ENCODE measurements at regions not wholly inside any gene's neighbourhood (a gene's known extent, or its start where the extent isn't known, plus 50 kb on each side); places are given as distances from the start of the nearest gene placed in this dataset.

- FAIRE-seq (no peak), DNase-seq (ENCODE audit: low read depth, low spot score) (no peak)
- Histone ChIP-seq H3K27me3 (ENCODE audit: control insufficient read depth in 2 of 2, insufficient read depth in 2 of 2, low read length in 2 of 2) (no peaks in the 10 kb centered on the region), H4K20me1 (replicated peaks; ENCODE audit: control insufficient read depth, extremely low read depth, insufficient read depth, low read length) (no peaks in the 10 kb centered on the region), H3K9ac (replicated peaks; ENCODE audit: extremely low read depth, insufficient read depth, low read length) (no peak overlapping the region), H3K27ac (ENCODE audit: insufficient read depth, low read depth, low read length) (no peak overlapping the region), H3K9me3 (replicated peaks; ENCODE audit: control insufficient read depth, insufficient read depth, low read length) (no peaks in the 10 kb centered on the region), H3K79me2 (ENCODE audit: control insufficient read depth, insufficient read depth, low read length) (no peaks in the 10 kb centered on the region), H2AFZ (ENCODE audit: low read depth, low read length) (no peak overlapping the region), H3K9me1 (replicated peaks; ENCODE audit: control insufficient read depth, extremely low read depth, insufficient read depth, low read length) (no peaks in the 10 kb centered on the region), H3K4me1 (ENCODE audit: control insufficient read depth, extremely low read depth, insufficient read depth, low read length) (no peaks in the 10 kb centered on the region), H3K4me2 (ENCODE audit: insufficient read depth, low read length) (no peak overlapping the region), H3K4me3 (replicated peaks in 1 of 3; ENCODE audit: insufficient read depth in 1 of 3, low read depth in 1 of 3, low read length in 3 of 3) (no peak overlapping the region), H3K36me3 (ENCODE audit: control insufficient read depth in 2 of 2, extremely low read depth in 1 of 2, insufficient read depth in 2 of 2, low read length in 2 of 2) (no peaks in the 10 kb centered on the region)
- dilution Hi-C loops (cut with MboI; ENCODE audit: extremely low pct_ligation_motif_present, low sequenced_read_pairs) (no loop called here), intact Hi-C loops (cut with micrococcal nuclease) (no loop called here)
- ChIA-PET POLR2A (no interaction called here), CTCF (interaction anchor here (1.3 kb wide), 1 partner anchor 15 kb away, joined by 3 read pairs; no protein-coding TSS in a partner anchor)
- no peak for TF ChIP-seq GATA2 (IDR thresholded peaks at IDR 0.05; ENCODE audit: insufficient read depth, insufficient read length, low read depth, low read length)
- TF ChIP-seq, protein P1, sequence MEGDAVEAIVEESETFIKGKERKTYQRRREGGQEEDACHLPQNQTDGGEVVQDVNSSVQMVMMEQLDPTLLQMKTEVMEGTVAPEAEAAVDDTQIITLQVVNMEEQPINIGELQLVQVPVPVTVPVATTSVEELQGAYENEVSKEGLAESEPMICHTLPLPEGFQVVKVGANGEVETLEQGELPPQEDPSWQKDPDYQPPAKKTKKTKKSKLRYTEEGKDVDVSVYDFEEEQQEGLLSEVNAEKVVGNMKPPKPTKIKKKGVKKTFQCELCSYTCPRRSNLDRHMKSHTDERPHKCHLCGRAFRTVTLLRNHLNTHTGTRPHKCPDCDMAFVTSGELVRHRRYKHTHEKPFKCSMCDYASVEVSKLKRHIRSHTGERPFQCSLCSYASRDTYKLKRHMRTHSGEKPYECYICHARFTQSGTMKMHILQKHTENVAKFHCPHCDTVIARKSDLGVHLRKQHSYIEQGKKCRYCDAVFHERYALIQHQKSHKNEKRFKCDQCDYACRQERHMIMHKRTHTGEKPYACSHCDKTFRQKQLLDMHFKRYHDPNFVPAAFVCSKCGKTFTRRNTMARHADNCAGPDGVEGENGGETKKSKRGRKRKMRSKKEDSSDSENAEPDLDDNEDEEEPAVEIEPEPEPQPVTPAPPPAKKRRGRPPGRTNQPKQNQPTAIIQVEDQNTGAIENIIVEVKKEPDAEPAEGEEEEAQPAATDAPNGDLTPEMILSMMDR (IDR thresholded peaks at IDR 0.05; ENCODE audit: extremely low read depth in 1 of 2, insufficient read depth in 1 of 2, low read depth in 1 of 2, low read length in 2 of 2) = no peak
- TF ChIP-seq FOS (IDR thresholded peaks at IDR 0.05; ENCODE audit: borderline replicate concordance, insufficient read depth, low read length) = no peak
- no peak for TF ChIP-seq EZH2 (IDR thresholded peaks at IDR 0.05; ENCODE audit: borderline replicate concordance, low read depth, low read length, severe bottlenecking)
- TF ChIP-seq MYC (IDR thresholded peaks at IDR 0.05; ENCODE audit: low read depth, low read length) = no peak
- no peak for TF ChIP-seq POLR2AphosphoS5 (IDR thresholded peaks at IDR 0.05; ENCODE audit: insufficient read depth, low read depth, low read length)
- TF ChIP-seq, protein P2, sequence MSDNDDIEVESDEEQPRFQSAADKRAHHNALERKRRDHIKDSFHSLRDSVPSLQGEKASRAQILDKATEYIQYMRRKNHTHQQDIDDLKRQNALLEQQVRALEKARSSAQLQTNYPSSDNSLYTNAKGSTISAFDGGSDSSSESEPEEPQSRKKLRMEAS (IDR thresholded peaks at IDR 0.05; ENCODE audit: insufficient read depth, insufficient read length) = no peak
- no peak for TF ChIP-seq POLR2A (IDR thresholded peaks at IDR 0.05; ENCODE audit: low read depth, low read length)
- no peak for TF ChIP-seq JUN (IDR thresholded peaks at IDR 0.05; ENCODE audit: borderline replicate concordance, insufficient read depth, insufficient read length, low read depth)
- BruUV-seq (replicated peaks) = no TSS peak
These were observed 68.0 kb upstream of the NAALADL2 start for GRCh38 chr3:174791161-174791560.

All from endothelial cell of umbilical vein (primary cell).